CD14-positive monocyte (primary cell): ENCODE measurements at regions not wholly inside any gene's neighbourhood (a gene's known extent, or its start where the extent isn't known, plus 50 kb on each side); places are given as distances from the start of the nearest gene placed in this dataset.

Experiments
- DNase-seq, 3 donors: peaks; one replicate each; pipeline ENCODE4 v3.0.0-alpha.2; 2011 to 2022
- H2AFZ ChIP-seq: 2 replicates; pipeline ENCODE4 v1.6.0; 2012; ENCODE audit warnings: mild to moderate bottlenecking, low read depth, low read length, inconsistent platforms; ENCODE audit not compliant: insufficient read depth, poor library complexity, severe bottlenecking
- H3K27ac ChIP-seq, 2 donors: 1 replicate in 1 of 2; 2 replicates in 1 of 2; pipeline ENCODE4 v1.5.1; 2012 to 2013; ENCODE audit warnings: low read length in 2 of 2, control low read depth in 1 of 2, inconsistent platforms in 1 of 2, low read depth in 1 of 2, mild to moderate bottlenecking in 1 of 2
- H3K27me3 ChIP-seq, 2 donors: one replicate each; pipeline versions ENCODE4 v1.6.0 to v1.6.1; 2011 to 2013; ENCODE audit warnings: low read length in 2 of 2; ENCODE audit not compliant: control insufficient read depth in 2 of 2, insufficient read depth in 2 of 2
- H3K36me3 ChIP-seq, 2 donors: replicated peaks in 1 of 2; 1 replicate in 1 of 2; 2 replicates in 1 of 2; pipeline versions ENCODE4 v1.5.1 to v1.6.1; 2012 to 2013; ENCODE audit warnings: low read length in 2 of 2, control low read depth in 1 of 2, inconsistent platforms in 1 of 2, mild to moderate bottlenecking in 1 of 2; ENCODE audit not compliant: insufficient read depth in 2 of 2, control insufficient read depth in 1 of 2
- H3K4me1 ChIP-seq, 2 donors: 1 replicate in 1 of 2; 2 replicates in 1 of 2; pipeline versions ENCODE4 v1.5.1 to v1.6.1; 2012 to 2013; ENCODE audit warnings: low read length in 2 of 2, control low read depth in 1 of 2, inconsistent platforms in 1 of 2, mild to moderate bottlenecking in 1 of 2, moderate library complexity in 1 of 2; ENCODE audit not compliant: insufficient read depth in 2 of 2, control insufficient read depth in 1 of 2
- H3K4me2 ChIP-seq: replicated peaks from 2 replicates; pipeline ENCODE3; 2012; ENCODE audit warnings: low read length, moderate library complexity, mild to moderate bottlenecking; ENCODE audit not compliant: poor library complexity, severe bottlenecking; ENCODE audit errors: extremely low read depth
- H3K4me3 ChIP-seq, 3 experiments: fragments of 200-600 bp in 1 of 3; sonication (generic) in 1 of 3; replicated peaks in 1 of 3; 1 replicate in 2 of 3; 2 replicates in 1 of 3; pipeline ENCODE4 v1.5.1; 2011 to 2013; ENCODE audit warnings: low read length in 3 of 3, mild to moderate bottlenecking in 3 of 3, control low read depth in 2 of 3, low read depth in 2 of 3, inconsistent platforms in 1 of 3, moderate library complexity in 1 of 3
- H3K79me2 ChIP-seq: 2 replicates; pipeline ENCODE4 v1.6.0; 2012; ENCODE audit warnings: mild to moderate bottlenecking, control low read depth, inconsistent platforms, low read length, moderate library complexity; ENCODE audit not compliant: insufficient read depth
- H3K9ac ChIP-seq: 2 replicates; pipeline ENCODE4 v1.6.0; 2017; ENCODE audit warnings: low read length, mild to moderate bottlenecking; ENCODE audit not compliant: insufficient read depth, poor library complexity, severe bottlenecking
- H3K9me3 ChIP-seq, 2 donors: replicated peaks in 1 of 2; 1 replicate in 1 of 2; 2 replicates in 1 of 2; pipeline versions ENCODE4 v1.5.1 to v1.6.1; 2012 to 2013; ENCODE audit warnings: low read length in 2 of 2, control low read depth in 1 of 2; ENCODE audit not compliant: control insufficient read depth in 1 of 2, insufficient read depth in 1 of 2
- H4K20me1 ChIP-seq: 2 replicates; pipeline ENCODE4 v1.6.0; 2012; ENCODE audit warnings: mild to moderate bottlenecking, low read length, control low read depth, moderate library complexity; ENCODE audit not compliant: insufficient read depth
- H3K27ac Mint-ChIP-seq, 7 donors: one replicate each; pipeline ENCODE4 v1.8.0; 2020; ENCODE audit warnings: mild to moderate bottlenecking in 7 of 7, mixed read lengths in 7 of 7, moderate library complexity in 6 of 7, inconsistent platforms in 2 of 7
- H3K27me3 Mint-ChIP-seq, 3 donors: one replicate each; pipeline ENCODE4 v1.8.0; 2021 to 2022; ENCODE audit warnings: low read depth in 3 of 3, mild to moderate bottlenecking in 3 of 3, mixed read lengths in 3 of 3, moderate library complexity in 3 of 3, inconsistent platforms in 1 of 3
- H3K36me3 Mint-ChIP-seq, 2 donors: one replicate each; pipeline ENCODE4 v1.8.0; 2020; ENCODE audit warnings: mixed read lengths in 2 of 2, inconsistent platforms in 1 of 2, mild to moderate bottlenecking in 1 of 2
- H3K4me1 Mint-ChIP-seq: one replicate; pipeline ENCODE4 v1.8.0; 2020; ENCODE audit warnings: mild to moderate bottlenecking, mixed read lengths
- H3K4me3 Mint-ChIP-seq, 2 donors: one replicate each; pipeline ENCODE4 v1.8.0; 2020; ENCODE audit warnings: mild to moderate bottlenecking in 2 of 2, mixed read lengths in 2 of 2, moderate library complexity in 1 of 2
- H3K9me3 Mint-ChIP-seq, 7 donors: one replicate each; pipeline ENCODE4 v1.8.0; 2020 to 2022; ENCODE audit warnings: mixed read lengths in 7 of 7, mild to moderate bottlenecking in 6 of 7, moderate library complexity in 6 of 7, inconsistent platforms in 2 of 7
- CTCF ChIP-seq: fragments of 200-600 bp; IDR thresholded peaks from one replicate; pipeline ENCODE4 v1.8.0; 2022; ENCODE audit warnings: antibody characterized with exemption, mild to moderate bottlenecking
- WGBS: methylation state at CpG from one replicate; pipeline ENCODE4 v1.1.5; 2013; ENCODE audit warnings: missing lambda C conversion rate; ENCODE audit not compliant: insufficient coverage; 5-methylcytosine and 5-hydroxymethylcytosine counted together
- intact Hi-C, 2 donors: fragments of 100-400 bp; cut with micrococcal nuclease; formaldehyde crosslinking; loops; one replicate each; pipeline versions ENCODE4 v1.15.0 to v1.15.1; 2023

DNA sequence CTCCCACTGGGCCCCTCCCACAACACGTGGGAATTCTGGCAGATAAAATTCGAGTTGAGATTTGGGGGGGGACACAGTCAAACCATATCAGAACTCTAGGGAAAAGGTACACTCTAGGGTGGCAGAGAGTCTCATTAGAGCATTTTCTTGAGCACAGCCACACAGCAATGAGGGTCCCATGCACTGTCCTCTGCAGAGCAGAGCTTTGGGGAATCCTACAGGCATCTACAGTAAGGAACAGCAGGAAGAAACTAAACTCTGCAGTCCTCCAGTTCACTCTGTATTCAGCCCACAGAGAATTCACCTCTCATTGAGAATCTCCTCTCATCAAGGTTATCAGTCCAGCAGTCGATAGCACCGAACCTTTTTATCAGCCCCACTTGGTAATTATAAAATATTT lies 438.6 kb upstream of the NOX3 start:
- no peak overlapping the region for H3K4me2 ChIP-seq
- no peaks in the 10 kb centered on the region for H3K36me3 Mint-ChIP-seq
- H3K4me1 ChIP-seq, result no peaks in the 10 kb centered on the region
- H3K27me3 ChIP-seq, result no peaks in the 10 kb centered on the region
- no peak for DNase-seq
- H3K27ac Mint-ChIP-seq, result no peak overlapping the region
- no peak for TF ChIP-seq CTCF
- H2AFZ ChIP-seq, result no peak overlapping the region
- no peak overlapping the region for H3K27ac ChIP-seq
- H3K4me1 Mint-ChIP-seq, result no peaks in the 10 kb centered on the region
- no peaks in the 10 kb centered on the region for H3K27me3 Mint-ChIP-seq
- H3K79me2 ChIP-seq, result no peaks in the 10 kb centered on the region
- intact Hi-C loops, result no loop called here
- H3K4me3 ChIP-seq, result no peak overlapping the region
- H3K4me3 Mint-ChIP-seq, result no peak overlapping the region
- H3K9me3 Mint-ChIP-seq, result peaks cover 0 to 22% (median 9%) of the 10 kb centered on the region in 7 donors
- H4K20me1 ChIP-seq, result no peaks in the 10 kb centered on the region
- peaks cover 3 to 5% of the 10 kb centered on the region in 2 donors for H3K9me3 ChIP-seq
- H3K36me3 ChIP-seq, result no peaks in the 10 kb centered on the region
- no peak overlapping the region for H3K9ac ChIP-seq
- WGBS, result no CpG with 5 or more reads among the region's 4 CpGs

DNA sequence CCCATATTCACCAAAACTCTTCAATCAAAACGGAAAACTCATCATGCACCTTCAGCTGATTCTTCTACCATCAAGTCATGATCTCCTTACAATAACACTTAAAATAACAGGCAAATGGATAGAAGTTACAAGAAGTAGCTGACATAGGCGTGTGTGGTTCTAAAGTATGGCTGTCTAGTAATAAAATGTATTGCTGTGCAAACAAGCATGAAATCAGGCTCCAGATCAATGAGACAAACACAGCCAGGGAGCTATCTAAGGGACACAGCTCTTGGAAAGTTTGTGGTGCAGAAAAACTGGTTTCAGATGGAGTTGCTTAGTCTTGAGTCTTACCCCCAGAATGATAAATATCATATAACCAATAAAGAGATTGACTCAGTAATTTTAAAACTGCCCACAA lies 434.8 kb upstream of the NOX3 start:
- no peaks in the 10 kb centered on the region for H3K36me3 ChIP-seq
- H3K9ac ChIP-seq, result no peak overlapping the region
- TF ChIP-seq CTCF, result no peak
- WGBS, result no CpG with 5 or more reads among the region's 2 CpGs
- Mint-ChIP-seq H3K27me3 (no peaks in the 10 kb centered on the region), H3K36me3 (no peaks in the 10 kb centered on the region), H3K27ac (no peak overlapping the region), H3K4me3 (no peak overlapping the region), H3K9me3 (peaks cover 0 to 18% (median 5%) of the 10 kb centered on the region in 7 donors), H3K4me1 (no peaks in the 10 kb centered on the region)
- H3K79me2 ChIP-seq, result no peaks in the 10 kb centered on the region
- H3K4me1 ChIP-seq, result no peaks in the 10 kb centered on the region
- no peaks in the 10 kb centered on the region for H4K20me1 ChIP-seq
- no peak overlapping the region for H3K4me3 ChIP-seq
- no peak for DNase-seq
- intact Hi-C loops, result no loop called here
- H3K9me3 ChIP-seq, result peaks cover 3 to 5% of the 10 kb centered on the region in 2 donors
- no peak overlapping the region for H3K4me2 ChIP-seq
- no peak overlapping the region for H3K27ac ChIP-seq
- no peaks in the 10 kb centered on the region for H3K27me3 ChIP-seq
- H2AFZ ChIP-seq, result no peak overlapping the region
